ENCODE measurements at regions not wholly inside any gene's neighbourhood (a gene's known extent, or its start where the extent isn't known, plus 50 kb on each side); places are given as distances from the start of the nearest gene placed in this dataset.
A peak's percentile ranks its signal among the peaks of the same experiment; 100 is the strongest.

DNA sequence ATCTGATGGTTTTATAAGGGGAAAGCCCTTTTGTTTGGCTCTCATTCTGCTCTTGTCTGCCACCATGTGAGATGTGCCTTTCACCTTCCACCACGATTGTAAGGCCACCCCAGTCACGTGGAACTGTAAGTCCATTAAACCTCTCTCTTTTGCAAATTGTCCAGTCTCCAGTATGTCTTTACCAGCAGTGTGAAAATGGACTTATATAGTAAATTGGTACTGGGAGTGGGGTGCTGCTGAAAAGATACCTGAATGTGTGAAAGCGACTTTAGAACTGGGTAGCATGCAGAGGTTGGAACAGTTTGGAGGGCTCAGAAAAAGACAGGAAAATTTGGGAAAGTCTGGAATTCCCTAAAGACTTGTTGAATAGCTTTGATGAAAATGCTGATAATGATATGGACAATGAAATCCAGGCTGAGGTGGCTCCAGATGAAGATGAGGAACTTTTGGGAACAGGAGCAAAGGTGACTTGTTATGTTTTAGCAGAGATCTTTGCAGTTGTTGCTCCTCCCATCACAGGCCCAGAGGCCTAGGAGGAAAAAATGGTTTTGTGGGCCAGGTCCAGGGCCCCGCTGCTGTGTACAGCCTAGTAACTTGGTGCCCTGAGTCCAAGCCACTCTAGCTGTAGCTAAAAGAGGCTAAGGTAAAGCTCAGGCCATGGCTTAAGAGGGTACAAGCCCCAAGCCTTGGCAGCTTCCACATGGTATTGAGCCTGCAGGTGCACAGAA is 275.7 kb upstream of the NPSR1 start (continued):
- TF ChIP-seq, protein P1, sequence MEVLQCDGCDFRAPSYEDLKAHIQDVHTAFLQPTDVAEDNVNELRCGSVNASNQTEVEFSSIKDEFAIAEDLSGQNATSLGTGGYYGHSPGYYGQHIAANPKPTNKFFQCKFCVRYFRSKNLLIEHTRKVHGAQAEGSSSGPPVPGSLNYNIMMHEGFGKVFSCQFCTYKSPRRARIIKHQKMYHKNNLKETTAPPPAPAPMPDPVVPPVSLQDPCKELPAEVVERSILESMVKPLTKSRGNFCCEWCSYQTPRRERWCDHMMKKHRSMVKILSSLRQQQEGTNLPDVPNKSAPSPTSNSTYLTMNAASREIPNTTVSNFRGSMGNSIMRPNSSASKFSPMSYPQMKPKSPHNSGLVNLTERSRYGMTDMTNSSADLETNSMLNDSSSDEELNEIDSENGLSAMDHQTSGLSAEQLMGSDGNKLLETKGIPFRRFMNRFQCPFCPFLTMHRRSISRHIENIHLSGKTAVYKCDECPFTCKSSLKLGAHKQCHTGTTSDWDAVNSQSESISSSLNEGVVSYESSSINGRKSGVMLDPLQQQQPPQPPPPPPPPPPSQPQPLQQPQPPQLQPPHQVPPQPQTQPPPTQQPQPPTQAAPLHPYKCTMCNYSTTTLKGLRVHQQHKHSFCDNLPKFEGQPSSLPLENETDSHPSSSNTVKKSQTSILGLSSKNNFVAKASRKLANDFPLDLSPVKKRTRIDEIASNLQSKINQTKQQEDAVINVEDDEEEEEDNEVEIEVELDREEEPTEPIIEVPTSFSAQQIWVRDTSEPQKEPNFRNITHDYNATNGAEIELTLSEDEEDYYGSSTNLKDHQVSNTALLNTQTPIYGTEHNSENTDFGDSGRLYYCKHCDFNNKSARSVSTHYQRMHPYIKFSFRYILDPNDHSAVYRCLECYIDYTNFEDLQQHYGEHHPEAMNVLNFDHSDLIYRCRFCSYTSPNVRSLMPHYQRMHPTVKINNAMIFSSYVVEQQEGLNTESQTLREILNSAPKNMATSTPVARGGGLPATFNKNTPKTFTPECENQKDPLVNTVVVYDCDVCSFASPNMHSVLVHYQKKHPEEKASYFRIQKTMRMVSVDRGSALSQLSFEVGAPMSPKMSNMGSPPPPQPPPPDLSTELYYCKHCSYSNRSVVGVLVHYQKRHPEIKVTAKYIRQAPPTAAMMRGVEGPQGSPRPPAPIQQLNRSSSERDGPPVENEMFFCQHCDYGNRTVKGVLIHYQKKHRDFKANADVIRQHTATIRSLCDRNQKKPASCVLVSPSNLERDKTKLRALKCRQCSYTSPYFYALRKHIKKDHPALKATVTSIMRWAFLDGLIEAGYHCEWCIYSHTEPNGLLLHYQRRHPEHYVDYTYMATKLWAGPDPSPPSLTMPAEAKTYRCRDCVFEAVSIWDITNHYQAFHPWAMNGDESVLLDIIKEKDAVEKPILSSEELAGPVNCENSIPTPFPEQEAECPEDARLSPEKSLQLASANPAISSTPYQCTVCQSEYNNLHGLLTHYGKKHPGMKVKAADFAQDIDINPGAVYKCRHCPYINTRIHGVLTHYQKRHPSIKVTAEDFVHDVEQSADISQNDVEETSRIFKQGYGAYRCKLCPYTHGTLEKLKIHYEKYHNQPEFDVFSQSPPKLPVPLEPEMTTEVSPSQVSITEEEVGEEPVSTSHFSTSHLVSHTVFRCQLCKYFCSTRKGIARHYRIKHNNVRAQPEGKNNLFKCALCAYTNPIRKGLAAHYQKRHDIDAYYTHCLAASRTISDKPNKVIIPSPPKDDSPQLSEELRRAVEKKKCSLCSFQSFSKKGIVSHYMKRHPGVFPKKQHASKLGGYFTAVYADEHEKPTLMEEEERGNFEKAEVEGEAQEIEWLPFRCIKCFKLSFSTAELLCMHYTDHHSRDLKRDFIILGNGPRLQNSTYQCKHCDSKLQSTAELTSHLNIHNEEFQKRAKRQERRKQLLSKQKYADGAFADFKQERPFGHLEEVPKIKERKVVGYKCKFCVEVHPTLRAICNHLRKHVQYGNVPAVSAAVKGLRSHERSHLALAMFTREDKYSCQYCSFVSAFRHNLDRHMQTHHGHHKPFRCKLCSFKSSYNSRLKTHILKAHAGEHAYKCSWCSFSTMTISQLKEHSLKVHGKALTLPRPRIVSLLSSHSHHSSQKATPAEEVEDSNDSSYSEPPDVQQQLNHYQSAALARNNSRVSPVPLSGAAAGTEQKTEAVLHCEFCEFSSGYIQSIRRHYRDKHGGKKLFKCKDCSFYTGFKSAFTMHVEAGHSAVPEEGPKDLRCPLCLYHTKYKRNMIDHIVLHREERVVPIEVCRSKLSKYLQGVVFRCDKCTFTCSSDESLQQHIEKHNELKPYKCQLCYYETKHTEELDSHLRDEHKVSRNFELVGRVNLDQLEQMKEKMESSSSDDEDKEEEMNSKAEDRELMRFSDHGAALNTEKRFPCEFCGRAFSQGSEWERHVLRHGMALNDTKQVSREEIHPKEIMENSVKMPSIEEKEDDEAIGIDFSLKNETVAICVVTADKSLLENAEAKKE (CRISPR knock-in tag; IDR thresholded peaks at IDR 0.05) = no peak
- TF ChIP-seq ZNF114 (CRISPR knock-in tag; IDR thresholded peaks at IDR 0.05) (no peak), CREB1 (CRISPR knock-in tag; IDR thresholded peaks at IDR 0.05; ENCODE audit: low read depth) (no peak)

DNA sequence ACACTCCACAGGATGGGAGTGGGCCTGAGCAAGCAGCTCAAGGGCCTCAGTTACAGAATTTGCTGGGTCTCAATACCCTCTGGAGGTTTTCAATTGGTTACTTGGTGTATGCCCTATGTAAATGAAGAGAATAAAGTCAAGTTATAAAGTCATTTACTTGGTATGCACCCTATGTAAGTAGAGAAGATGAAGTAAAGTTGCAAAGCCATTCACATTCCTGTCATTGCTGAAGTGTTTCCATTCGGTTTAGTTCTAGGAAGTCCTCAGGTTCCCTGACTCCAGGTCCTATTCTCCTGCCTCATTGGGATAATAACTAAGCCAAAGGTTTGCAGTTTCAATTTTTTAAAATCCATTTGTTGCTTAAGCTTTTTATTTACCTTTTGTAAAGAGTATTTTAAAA is 272.6 kb upstream of the NPSR1 start:
- H3K9me3 Mint-ChIP-seq = peaks cover 33% of the 10 kb centered on the region
- no peak overlapping the region for H3K4me2 ChIP-seq

More for the DNA sequence above, 272.6 kb upstream of the NPSR1 start:
- H3K4me1 Mint-ChIP-seq = no peaks in the 10 kb centered on the region; the same call in 2 of the 3 replicates
- H3K27ac Mint-ChIP-seq = no peak overlapping the region
- no peaks in the 10 kb centered on the region for H3K27me3 ChIP-seq (ENCODE audit: insufficient read depth)
- H4K20me1 ChIP-seq (replicated peaks; ENCODE audit: insufficient read depth) = no peaks in the 10 kb centered on the region
- no peak overlapping the region for H3K4me3 ChIP-seq
- peaks cover 10% of the 10 kb centered on the region; the same call in 1 of the 2 replicates for H3K4me1 ChIP-seq (ENCODE audit: insufficient read depth)
- H3F3A ChIP-seq (replicated peaks; ENCODE audit: low read depth) = no peaks in the 10 kb centered on the region
- H3K27me3 Mint-ChIP-seq (ENCODE audit: insufficient read depth, low read depth, poor library complexity) = no peaks in the 10 kb centered on the region
- H3K4me3 Mint-ChIP-seq = no peak overlapping the region
- H3K27ac ChIP-seq (ENCODE audit: low read depth) = 0 out of 2 replicates have a peak overlapping the region, but pooled peaks have one; percentile 32
- DNase-seq (ENCODE audit: low spot score) (peak; percentile 37), ATAC-seq (no peak)
- TF ChIP-seq ZNF114 (CRISPR knock-in tag; IDR thresholded peaks at IDR 0.05) = no peak
- TF ChIP-seq NANOG (IDR thresholded peaks at IDR 0.05; ENCODE audit: borderline replicate concordance) = no peak
- TF ChIP-seq EZH2 (IDR thresholded peaks at IDR 0.05; ENCODE audit: low read depth, unreplicated experiment) = no peak
- TF ChIP-seq, protein P1 (CRISPR knock-in tag; IDR thresholded peaks at IDR 0.05) = no peak
- peaks cover 16% of the 10 kb centered on the region for H3K36me3 ChIP-seq (ENCODE audit: insufficient read depth)
- no peaks in the 10 kb centered on the region for H3K9me2 ChIP-seq (ENCODE audit: insufficient read depth)
- H3K36me3 Mint-ChIP-seq (ENCODE audit: low read depth) = peaks cover 26% of the 10 kb centered on the region; the same call in 2 of the 3 replicates
- H2AFZ ChIP-seq = no peak overlapping the region
- no peaks in the 10 kb centered on the region for H3K79me2 ChIP-seq (replicated peaks; ENCODE audit: insufficient read depth)

Measured in GM23338 (cell line).